Endothelial cell of umbilical vein (primary cell): ENCODE measurements at regions not wholly inside any gene's neighbourhood (a gene's known extent, or its start where the extent isn't known, plus 50 kb on each side); places are given as distances from the start of the nearest gene placed in this dataset.

ENCODE experiments used
- BruUV-seq: library from RNA; stranded (reverse); fragments of 400-500 nt; replicated peaks from 2 replicates; lab custom pipeline; 2021; lab: Mats Ljungman, UMichigan
- CTCF ChIA-PET: fragments of 300-600, 350-600 bp; sonication (Branson Sonifier 250); formaldehyde crosslinking; loops from one replicate; lab custom pipeline; 2021; ENCODE audit warnings: antibody characterized with exemption, inconsistent platforms; lab: Charles Lee
- POLR2A ChIA-PET: fragments of 300-600, 350-600 bp; sonication (Branson Sonifier 250); formaldehyde crosslinking; loops from one replicate; lab custom pipeline; 2021; ENCODE audit warnings: antibody characterized with exemption, inconsistent platforms; lab: Charles Lee
- DNase-seq: peaks from one replicate; pipeline ENCODE4 v3.0.0-alpha.2; 2011; ENCODE audit warnings: low read depth, low spot score
- FAIRE-seq: peaks from 2 replicates; lab custom pipeline; 2011; peaks lifted over from hg19 to GRCh38; lab: Jason Lieb, UNC
- H2AFZ ChIP-seq: 2 replicates; pipeline ENCODE4 v1.6.0; 2012; ENCODE audit warnings: low read depth, low read length, control low read depth, inconsistent platforms
- H3K27ac ChIP-seq: 2 replicates; pipeline ENCODE4 v1.5.1; 2011; ENCODE audit warnings: low read depth, mild to moderate bottlenecking, control low read depth, low read length, moderate library complexity; ENCODE audit not compliant: insufficient read depth
- H3K27me3 ChIP-seq, 2 experiments: 2 replicates each; pipeline versions ENCODE4 v1.6.0 to v1.6.1; 2011; ENCODE audit warnings: low read length in 2 of 2, mixed read lengths in 1 of 2; ENCODE audit not compliant: control insufficient read depth in 2 of 2, insufficient read depth in 2 of 2
- H3K36me3 ChIP-seq, 2 experiments: 2 replicates in 1 of 2; 3 replicates in 1 of 2; pipeline ENCODE4 v1.5.1; 2011; ENCODE audit warnings: low read length in 2 of 2, mild to moderate bottlenecking in 1 of 2, moderate library complexity in 1 of 2; ENCODE audit not compliant: control insufficient read depth in 2 of 2, insufficient read depth in 2 of 2; ENCODE audit errors: extremely low read depth in 1 of 2
- H3K4me1 ChIP-seq: 3 replicates; pipeline ENCODE4 v1.5.1; 2011; ENCODE audit warnings: mild to moderate bottlenecking, low read length; ENCODE audit not compliant: control insufficient read depth, insufficient read depth; ENCODE audit errors: extremely low read depth
- H3K4me2 ChIP-seq: 2 replicates; pipeline ENCODE4 v1.6.1; 2011; ENCODE audit warnings: low read length, control low read depth, mixed read lengths; ENCODE audit not compliant: insufficient read depth
- H3K4me3 ChIP-seq, 3 experiments: fragments of 200-600 bp in 1 of 3; sonication (generic), shearing (Covaris generic) in 1 of 3; replicated peaks in 1 of 3; 2 replicates each; pipeline ENCODE4 v1.5.1; 2011 to 2016; ENCODE audit warnings: control low read depth in 3 of 3, low read length in 3 of 3, mild to moderate bottlenecking in 2 of 3, inconsistent platforms in 1 of 3, low read depth in 1 of 3, moderate library complexity in 1 of 3; ENCODE audit not compliant: insufficient read depth in 1 of 3
- H3K79me2 ChIP-seq: 2 replicates; pipeline ENCODE4 v1.6.0; 2012; ENCODE audit warnings: low read length, inconsistent platforms; ENCODE audit not compliant: control insufficient read depth, insufficient read depth
- H3K9ac ChIP-seq: replicated peaks from 2 replicates; pipeline ENCODE3; 2011; ENCODE audit warnings: low read length, control low read depth; ENCODE audit not compliant: insufficient read depth; ENCODE audit errors: extremely low read depth
- H3K9me1 ChIP-seq: replicated peaks from 3 replicates; pipeline ENCODE4 v1.6.0; 2011; ENCODE audit warnings: mild to moderate bottlenecking, low read length; ENCODE audit not compliant: control insufficient read depth, insufficient read depth; ENCODE audit errors: extremely low read depth
- H3K9me3 ChIP-seq: replicated peaks from 2 replicates; pipeline ENCODE4 v1.5.1; 2012; ENCODE audit warnings: low read length, inconsistent platforms; ENCODE audit not compliant: control insufficient read depth, insufficient read depth
- H4K20me1 ChIP-seq: replicated peaks from 2 replicates; pipeline ENCODE3; 2011; ENCODE audit warnings: mild to moderate bottlenecking, low read length; ENCODE audit not compliant: control insufficient read depth, insufficient read depth; ENCODE audit errors: extremely low read depth
- EZH2 ChIP-seq: IDR thresholded peaks from 2 replicates; pipeline ENCODE4 v1.6.1; 2012; ENCODE audit warnings: borderline replicate concordance, low read depth, mild to moderate bottlenecking, moderate library complexity, low read length, inconsistent platforms; ENCODE audit not compliant: severe bottlenecking
- FOS ChIP-seq: IDR thresholded peaks from 2 replicates; pipeline ENCODE4 v1.6.1; 2011; ENCODE audit warnings: mild to moderate bottlenecking, low read length, moderate library complexity, borderline replicate concordance; ENCODE audit not compliant: insufficient read depth
- GATA2 ChIP-seq: IDR thresholded peaks from 2 replicates; pipeline ENCODE4 v1.7.0; 2011; ENCODE audit warnings: low read depth, mild to moderate bottlenecking, moderate library complexity, mixed read lengths, low read length; ENCODE audit not compliant: insufficient read length, insufficient read depth
- JUN ChIP-seq: IDR thresholded peaks from 2 replicates; pipeline ENCODE4 v1.6.1; 2011; ENCODE audit warnings: borderline replicate concordance, low read depth; ENCODE audit not compliant: insufficient read length, insufficient read depth
- MAX ChIP-seq: IDR thresholded peaks from 2 replicates; pipeline ENCODE4 v1.6.1; 2011; ENCODE audit not compliant: insufficient read depth, insufficient read length
- MYC ChIP-seq: IDR thresholded peaks from one replicate; pipeline ENCODE4 v1.6.1; 2011; ENCODE audit warnings: mild to moderate bottlenecking, low read depth, low read length
- POLR2A ChIP-seq: IDR thresholded peaks from 2 replicates; pipeline ENCODE4 v1.6.1; 2012; ENCODE audit warnings: low read depth, mild to moderate bottlenecking, control low read depth, low read length
- POLR2AphosphoS5 ChIP-seq: IDR thresholded peaks from 2 replicates; pipeline ENCODE4 v1.6.1; 2012; ENCODE audit warnings: low read depth, mild to moderate bottlenecking, control low read depth, low read length, moderate library complexity; ENCODE audit not compliant: insufficient read depth
- dilution Hi-C: fragments of 300-500 bp; cut with MboI; formaldehyde crosslinking; loops from one replicate; pipeline ENCODE4 v1.15.0; 2019; ENCODE audit warnings: low sequenced_read_pairs; ENCODE audit not compliant: extremely low pct_ligation_motif_present
- intact Hi-C: fragments of 100-400 bp; cut with micrococcal nuclease; formaldehyde crosslinking; loops from one replicate; pipeline ENCODE4 v1.10.0; 2022
- TF ChIP-seq, protein P1 (sequence below), 2 donors: IDR thresholded peaks; 1 replicate in 1 of 2; 2 replicates in 1 of 2; pipeline ENCODE4 v1.5.1; 2011; ENCODE audit warnings: low read length in 2 of 2, mild to moderate bottlenecking in 2 of 2, moderate library complexity in 2 of 2, control low read depth in 1 of 2, inconsistent platforms in 1 of 2, low read depth in 1 of 2; ENCODE audit not compliant: insufficient read depth in 1 of 2; ENCODE audit errors: extremely low read depth in 1 of 2

- H3K4me2 ChIP-seq, result no peak overlapping the region
- no peak overlapping the region for H3K9ac ChIP-seq
- no peaks in the 10 kb centered on the region for H3K9me3 ChIP-seq
- H3K4me1 ChIP-seq, result no peaks in the 10 kb centered on the region
- CTCF ChIA-PET, result no interaction called here
- DNase-seq (no peak), FAIRE-seq (no peak)
- no TSS peak for BruUV-seq
- H4K20me1 ChIP-seq, result no peaks in the 10 kb centered on the region
- no peaks in the 10 kb centered on the region for H3K9me1 ChIP-seq
- no peaks in the 10 kb centered on the region for H3K27me3 ChIP-seq
- no peaks in the 10 kb centered on the region for H3K79me2 ChIP-seq
- H3K27ac ChIP-seq, result no peak overlapping the region
- H2AFZ ChIP-seq, result no peak overlapping the region
- no peaks in the 10 kb centered on the region for H3K36me3 ChIP-seq
- TF ChIP-seq POLR2A, result no peak
- TF ChIP-seq POLR2AphosphoS5, result no peak
- TF ChIP-seq GATA2, result no peak
- TF ChIP-seq FOS, result no peak
- no peak for TF ChIP-seq MAX
- TF ChIP-seq, protein P1, sequence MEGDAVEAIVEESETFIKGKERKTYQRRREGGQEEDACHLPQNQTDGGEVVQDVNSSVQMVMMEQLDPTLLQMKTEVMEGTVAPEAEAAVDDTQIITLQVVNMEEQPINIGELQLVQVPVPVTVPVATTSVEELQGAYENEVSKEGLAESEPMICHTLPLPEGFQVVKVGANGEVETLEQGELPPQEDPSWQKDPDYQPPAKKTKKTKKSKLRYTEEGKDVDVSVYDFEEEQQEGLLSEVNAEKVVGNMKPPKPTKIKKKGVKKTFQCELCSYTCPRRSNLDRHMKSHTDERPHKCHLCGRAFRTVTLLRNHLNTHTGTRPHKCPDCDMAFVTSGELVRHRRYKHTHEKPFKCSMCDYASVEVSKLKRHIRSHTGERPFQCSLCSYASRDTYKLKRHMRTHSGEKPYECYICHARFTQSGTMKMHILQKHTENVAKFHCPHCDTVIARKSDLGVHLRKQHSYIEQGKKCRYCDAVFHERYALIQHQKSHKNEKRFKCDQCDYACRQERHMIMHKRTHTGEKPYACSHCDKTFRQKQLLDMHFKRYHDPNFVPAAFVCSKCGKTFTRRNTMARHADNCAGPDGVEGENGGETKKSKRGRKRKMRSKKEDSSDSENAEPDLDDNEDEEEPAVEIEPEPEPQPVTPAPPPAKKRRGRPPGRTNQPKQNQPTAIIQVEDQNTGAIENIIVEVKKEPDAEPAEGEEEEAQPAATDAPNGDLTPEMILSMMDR (IDR thresholded peaks at IDR 0.05; ENCODE audit: extremely low read depth in 1 of 2, insufficient read depth in 1 of 2, low read depth in 1 of 2, low read length in 2 of 2), result no peak
- TF ChIP-seq MYC, result no peak
- no peak for TF ChIP-seq EZH2
- no peak for TF ChIP-seq JUN
- dilution Hi-C loops (no loop called here), intact Hi-C loops (no loop called here)
- no peak overlapping the region for H3K4me3 ChIP-seq
- POLR2A ChIA-PET, result no interaction called here
Measured at GRCh38 chr2:226139759-226140158, 659.9 kb downstream of the IRS1 start.
